Sigmoid colon (tissue), 6 donors: ENCODE measurements at regions not wholly inside any gene's neighbourhood (a gene's known extent, or its start where the extent isn't known, plus 50 kb on each side); places are given as distances from the start of the nearest gene placed in this dataset.

ENCODE experiments used
- DNase-seq: peaks from one replicate; pipeline ENCODE4 v3.0.0-alpha.2; 2019
- H3K27ac ChIP-seq, 4 donors: fragments of 200-600 bp; sonication (generic); one replicate each; pipeline ENCODE4 v1.5.1; 2016 to 2019; ENCODE audit warnings: mild to moderate bottlenecking in 1 of 4
- H3K27me3 ChIP-seq, 3 donors: fragments of 200-600 bp; sonication (generic); one replicate each; pipeline ENCODE4 v1.5.1; 2019; ENCODE audit warnings: mild to moderate bottlenecking in 1 of 3
- H3K36me3 ChIP-seq, 4 donors: fragments of 200-600 bp; sonication (generic); one replicate each; pipeline ENCODE4 v1.5.1; 2016 to 2019
- H3K4me1 ChIP-seq, 4 donors: fragments of 200-600 bp; sonication (generic); one replicate each; pipeline ENCODE4 v1.5.1; 2017 to 2019
- H3K4me3 ChIP-seq, 4 donors: fragments of 200-600 bp; sonication (generic); one replicate each; pipeline ENCODE4 v1.5.1; 2017 to 2019; ENCODE audit warnings: mild to moderate bottlenecking in 2 of 4, moderate library complexity in 1 of 4
- H3K9me3 ChIP-seq, 4 donors: fragments of 200-600 bp in 3 of 4; sonication (generic) in 3 of 4; one replicate each; pipeline versions ENCODE4 v1.5.1 to v1.6.1; 2013 to 2019
- EP300 ChIP-seq, 4 donors: sonication (generic); formaldehyde crosslinking; IDR thresholded peaks; one replicate each; pipeline ENCODE4 v1.6.1; 2017; ENCODE audit warnings: antibody characterized with exemption in 4 of 4
- POLR2A ChIP-seq, 2 donors: fragments of 450-650 bp; IDR thresholded peaks; one replicate each; pipeline ENCODE4 v1.6.1; 2016; ENCODE audit warnings: antibody characterized with exemption in 2 of 2, mild to moderate bottlenecking in 2 of 2, moderate library complexity in 2 of 2
- POLR2AphosphoS5 ChIP-seq, 4 donors: sonication (generic); formaldehyde crosslinking; IDR thresholded peaks; one replicate each; pipeline ENCODE4 v1.6.1; 2017; ENCODE audit warnings: antibody characterized with exemption in 4 of 4
- WGBS, 2 donors: extraction: QIAGEN DNeasy Blood & Tissue Kit; methylation state at CpG; one replicate each; pipeline ENCODE4 v1.1.7; 2013; 5-methylcytosine and 5-hydroxymethylcytosine counted together
- intact Hi-C: fragments of 100-400 bp; cut with DNase I; formaldehyde crosslinking; loops from one replicate; pipeline ENCODE4 v1.15.1; 2023
- TF ChIP-seq, protein P1 (sequence below), 4 experiments: fragments of 450-650 bp in 3 of 4; fragments of 200-600 bp in 1 of 4; IDR thresholded peaks; one replicate each; pipeline ENCODE4 v1.5.1; 2016 to 2019; ENCODE audit warnings: antibody characterized with exemption in 4 of 4, mild to moderate bottlenecking in 3 of 4, moderate library complexity in 2 of 4
- donor health status: healthy with polysubstance abuse.
- donor health status: healthy.

GRCh38 chr1:17970757-17971156 lies 136.8 kb upstream of the IGSF21 start:
- intact Hi-C loops, result no loop called here
- 85 to 88% methylated on average over 5 of the region's 5 CpGs for WGBS, 2 donors
- DNase-seq, result no peak
- Histone ChIP-seq H3K27ac (no peak overlapping the region), H3K4me3 (no peak overlapping the region), H3K4me1 (no peaks in the 10 kb centered on the region), H3K36me3 (no peaks in the 10 kb centered on the region), H3K27me3 (no peaks in the 10 kb centered on the region), H3K9me3 (no peaks in the 10 kb centered on the region)
- no peak for TF ChIP-seq EP300 (IDR thresholded peaks at IDR 0.05)
- TF ChIP-seq, protein P1, sequence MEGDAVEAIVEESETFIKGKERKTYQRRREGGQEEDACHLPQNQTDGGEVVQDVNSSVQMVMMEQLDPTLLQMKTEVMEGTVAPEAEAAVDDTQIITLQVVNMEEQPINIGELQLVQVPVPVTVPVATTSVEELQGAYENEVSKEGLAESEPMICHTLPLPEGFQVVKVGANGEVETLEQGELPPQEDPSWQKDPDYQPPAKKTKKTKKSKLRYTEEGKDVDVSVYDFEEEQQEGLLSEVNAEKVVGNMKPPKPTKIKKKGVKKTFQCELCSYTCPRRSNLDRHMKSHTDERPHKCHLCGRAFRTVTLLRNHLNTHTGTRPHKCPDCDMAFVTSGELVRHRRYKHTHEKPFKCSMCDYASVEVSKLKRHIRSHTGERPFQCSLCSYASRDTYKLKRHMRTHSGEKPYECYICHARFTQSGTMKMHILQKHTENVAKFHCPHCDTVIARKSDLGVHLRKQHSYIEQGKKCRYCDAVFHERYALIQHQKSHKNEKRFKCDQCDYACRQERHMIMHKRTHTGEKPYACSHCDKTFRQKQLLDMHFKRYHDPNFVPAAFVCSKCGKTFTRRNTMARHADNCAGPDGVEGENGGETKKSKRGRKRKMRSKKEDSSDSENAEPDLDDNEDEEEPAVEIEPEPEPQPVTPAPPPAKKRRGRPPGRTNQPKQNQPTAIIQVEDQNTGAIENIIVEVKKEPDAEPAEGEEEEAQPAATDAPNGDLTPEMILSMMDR (IDR thresholded peaks at IDR 0.05), result no peak
- no peak for TF ChIP-seq POLR2AphosphoS5 (IDR thresholded peaks at IDR 0.05)

- no peak for DNase-seq
- H3K4me1 ChIP-seq, result no peaks in the 10 kb centered on the region
- intact Hi-C loops, result no loop called here
- no peak overlapping the region for H3K4me3 ChIP-seq
- H3K36me3 ChIP-seq, result no peaks in the 10 kb centered on the region
- no peaks in the 10 kb centered on the region for H3K9me3 ChIP-seq
- H3K27me3 ChIP-seq, result no peaks in the 10 kb centered on the region
- no peak for TF ChIP-seq POLR2AphosphoS5 (IDR thresholded peaks at IDR 0.05)
- no peak for TF ChIP-seq EP300 (IDR thresholded peaks at IDR 0.05)
- TF ChIP-seq POLR2A (IDR thresholded peaks at IDR 0.05), result no peak
- TF ChIP-seq, protein P1 (IDR thresholded peaks at IDR 0.05), result no peak
- no peak overlapping the region for H3K27ac ChIP-seq
- WGBS, 2 donors, result 72 to 75% methylated on average over 8 of the region's 8 CpGs
These were observed 133.9 kb upstream of the IGSF21 start for GRCh38 chr1:17973694-17974093.

DNA sequence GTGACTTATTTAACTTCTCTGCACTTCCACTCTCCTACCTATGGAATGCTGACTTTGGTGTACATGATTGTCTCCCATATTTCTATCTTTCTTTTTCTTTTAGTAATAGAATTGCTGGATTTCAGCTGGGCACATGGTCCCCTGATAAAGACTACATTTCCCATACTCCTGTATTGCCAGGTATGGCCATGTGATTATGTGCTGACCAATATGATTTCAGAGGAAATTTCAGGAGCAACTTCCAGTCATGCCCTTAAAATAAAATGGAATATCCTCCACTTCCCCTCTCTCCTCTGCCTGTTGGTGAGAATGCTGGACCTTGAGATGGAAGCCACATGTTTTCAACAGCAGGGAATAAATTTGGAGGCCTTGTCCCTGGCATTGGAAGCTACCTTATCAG lies 130.7 kb upstream of the IGSF21 start:
- no peaks in the 10 kb centered on the region for H3K36me3 ChIP-seq
- H3K4me1 ChIP-seq, result no peaks in the 10 kb centered on the region
- DNase-seq, result no peak
- intact Hi-C loops, result no loop called here
- no peaks in the 10 kb centered on the region for H3K27me3 ChIP-seq
- no peak overlapping the region for H3K4me3 ChIP-seq
- no peak overlapping the region for H3K27ac ChIP-seq
- no peaks in the 10 kb centered on the region for H3K9me3 ChIP-seq
- TF ChIP-seq POLR2AphosphoS5 (IDR thresholded peaks at IDR 0.05) (no peak), POLR2A (IDR thresholded peaks at IDR 0.05) (no peak), EP300 (IDR thresholded peaks at IDR 0.05) (no peak)
- TF ChIP-seq, protein P1 (IDR thresholded peaks at IDR 0.05), result no peak

DNA sequence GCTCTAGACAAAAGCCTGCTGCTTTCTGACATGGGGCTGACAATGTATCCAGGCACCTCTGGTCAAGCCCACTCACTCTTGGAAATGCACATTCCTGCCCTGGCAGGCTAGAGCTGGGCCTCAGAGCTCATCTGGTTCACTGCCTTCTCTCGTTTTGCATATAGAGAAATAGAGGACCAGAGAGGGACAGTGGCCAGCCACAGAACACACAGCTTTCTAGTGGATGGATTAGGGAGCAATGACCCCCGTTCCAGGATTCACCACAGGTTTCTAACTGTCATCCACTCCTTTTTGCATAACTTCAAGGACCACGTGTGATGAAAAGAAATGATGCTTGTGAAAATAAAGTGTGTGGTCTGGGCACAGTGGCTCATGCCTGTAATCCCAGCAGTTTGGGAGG lies 129.6 kb upstream of the IGSF21 start:
- no peak for DNase-seq
- no peak overlapping the region for H3K4me3 ChIP-seq
- H3K27ac ChIP-seq, result no peak overlapping the region
- no peaks in the 10 kb centered on the region for H3K27me3 ChIP-seq
- H3K4me1 ChIP-seq, result no peaks in the 10 kb centered on the region
- 74 to 82% methylated on average over 3 of the region's 3 CpGs for WGBS, 2 donors
- no peak for TF ChIP-seq POLR2AphosphoS5 (IDR thresholded peaks at IDR 0.05)
- TF ChIP-seq POLR2A (IDR thresholded peaks at IDR 0.05), result no peak
- TF ChIP-seq, protein P1 (IDR thresholded peaks at IDR 0.05), result no peak
- no peak for TF ChIP-seq EP300 (IDR thresholded peaks at IDR 0.05)
- H3K36me3 ChIP-seq, result no peaks in the 10 kb centered on the region
- no peaks in the 10 kb centered on the region for H3K9me3 ChIP-seq
- intact Hi-C loops, result no loop called here

DNA sequence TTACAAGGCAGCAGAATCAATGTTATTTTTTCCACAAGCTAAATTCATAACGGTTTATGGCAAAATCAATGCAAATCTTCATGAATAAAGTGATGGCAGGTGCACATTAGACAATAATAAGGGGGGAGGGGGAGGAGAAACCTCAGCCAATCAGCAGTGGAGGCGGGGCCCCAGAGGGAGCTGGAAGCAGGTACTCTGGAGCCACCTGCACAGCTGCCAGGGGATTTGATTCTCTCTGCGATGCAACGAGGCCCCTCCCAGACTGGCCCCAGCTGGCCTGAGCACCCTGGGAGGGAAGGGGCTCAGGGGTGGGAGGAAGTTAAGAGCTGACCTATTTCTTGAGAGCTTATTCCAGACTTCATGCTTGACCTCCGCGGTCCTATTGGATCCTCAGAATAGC lies 127.8 kb upstream of the IGSF21 start:
- intact Hi-C loops, result no loop called here
- H3K27me3 ChIP-seq, result peaks cover 0 to 16% (median 0%) of the 10 kb centered on the region in 3 donors

More for the DNA sequence above, 127.8 kb upstream of the IGSF21 start:
- no peaks in the 10 kb centered on the region for H3K4me1 ChIP-seq
- no peak overlapping the region for H3K27ac ChIP-seq
- no peak overlapping the region for H3K4me3 ChIP-seq
- H3K9me3 ChIP-seq, result no peaks in the 10 kb centered on the region
- no peak for TF ChIP-seq POLR2A (IDR thresholded peaks at IDR 0.05)
- TF ChIP-seq, protein P1 (IDR thresholded peaks at IDR 0.05), result no peak
- no peak for TF ChIP-seq EP300 (IDR thresholded peaks at IDR 0.05)
- no peak for TF ChIP-seq POLR2AphosphoS5 (IDR thresholded peaks at IDR 0.05)
- WGBS, 2 donors, result 44 to 46% methylated on average over 6 of the region's 6 CpGs
- no peak for DNase-seq
- no peaks in the 10 kb centered on the region for H3K36me3 ChIP-seq
